Fibroblast of peridontal ligament (primary cell): ENCODE measurements at regions not wholly inside any gene's neighbourhood (a gene's known extent, or its start where the extent isn't known, plus 50 kb on each side); places are given as distances from the start of the nearest gene placed in this dataset.

Experiments
- DNase-seq: peaks from one replicate; pipeline ENCODE4 v3.0.0-alpha.2; 2010; ENCODE audit errors: extremely low read depth

DNA sequence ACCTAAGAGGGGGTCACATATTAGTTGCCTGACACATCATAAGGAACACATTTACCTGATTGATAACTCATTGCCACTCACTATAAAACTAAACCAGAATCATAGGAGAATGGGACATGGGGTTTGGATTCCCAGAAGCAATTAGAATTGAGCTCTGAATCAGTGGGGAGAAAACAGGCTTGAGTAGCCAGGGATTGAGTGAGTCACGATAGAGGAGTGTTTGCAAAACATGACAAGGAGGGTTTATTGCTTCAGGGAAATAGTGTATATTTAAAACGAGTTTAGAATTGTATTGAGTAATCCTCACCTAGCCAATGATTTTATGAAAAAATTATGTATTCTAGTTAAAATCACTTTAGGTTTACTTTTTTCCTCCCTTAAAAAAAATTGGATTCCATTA, 101.1 kb upstream of the THRB start:
- DNase-seq, result no peak

DNA sequence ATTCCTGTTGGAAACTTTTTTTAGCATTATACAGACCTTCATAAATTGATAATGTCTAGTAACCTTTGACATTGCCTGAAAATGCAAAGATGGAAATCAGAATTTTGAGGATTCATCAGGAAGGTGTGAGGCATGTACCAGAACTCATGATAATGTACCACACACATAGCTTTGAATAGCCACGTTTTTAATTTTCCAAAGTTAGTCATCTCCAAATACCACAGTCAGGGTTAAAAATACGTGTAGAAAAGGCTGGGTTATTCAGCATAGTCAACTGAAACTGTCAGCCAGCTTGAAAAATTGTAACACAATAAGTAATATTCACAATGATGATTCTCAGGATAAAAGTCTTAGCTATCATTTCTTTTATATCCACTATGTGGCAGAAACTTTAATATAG, 102.0 kb upstream of the THRB start:
- no peak for DNase-seq

DNA sequence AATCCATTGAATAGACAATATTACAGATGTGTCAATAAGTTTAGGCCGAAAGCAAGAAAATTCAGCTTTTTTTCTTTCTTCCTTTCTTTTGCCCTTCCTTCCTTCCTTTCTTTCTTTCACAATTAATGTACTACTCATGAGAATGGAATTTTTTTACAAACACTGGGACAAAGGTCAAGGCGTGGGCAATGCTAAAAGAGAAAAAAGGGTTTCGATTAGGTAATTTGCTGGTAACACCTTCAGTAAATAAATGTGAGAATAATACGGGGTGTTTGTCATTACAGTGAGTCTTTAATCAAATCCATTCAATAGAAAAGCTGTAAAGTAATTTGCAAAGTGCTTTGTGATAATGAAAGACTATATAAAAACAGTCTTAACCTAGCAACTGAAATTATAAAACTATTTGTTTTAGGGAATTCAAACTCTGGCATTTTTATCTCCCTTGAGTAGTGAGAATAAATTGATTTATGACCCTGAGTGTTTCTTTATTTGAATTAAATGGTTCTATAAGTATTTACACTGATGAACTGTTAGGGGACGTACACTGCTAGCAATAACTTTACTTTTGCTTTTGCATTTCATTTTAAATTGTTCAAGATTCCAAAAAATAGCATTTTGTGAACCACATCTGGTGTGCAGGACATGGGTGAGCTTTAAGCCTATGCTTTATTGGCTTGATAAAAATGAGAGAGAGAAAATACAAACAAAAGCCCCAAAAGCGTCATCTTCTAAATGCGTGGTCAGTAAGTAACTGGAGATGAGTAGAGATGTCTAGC, 104.2 kb upstream of the THRB start:
- peak; percentile 1 for DNase-seq

DNA sequence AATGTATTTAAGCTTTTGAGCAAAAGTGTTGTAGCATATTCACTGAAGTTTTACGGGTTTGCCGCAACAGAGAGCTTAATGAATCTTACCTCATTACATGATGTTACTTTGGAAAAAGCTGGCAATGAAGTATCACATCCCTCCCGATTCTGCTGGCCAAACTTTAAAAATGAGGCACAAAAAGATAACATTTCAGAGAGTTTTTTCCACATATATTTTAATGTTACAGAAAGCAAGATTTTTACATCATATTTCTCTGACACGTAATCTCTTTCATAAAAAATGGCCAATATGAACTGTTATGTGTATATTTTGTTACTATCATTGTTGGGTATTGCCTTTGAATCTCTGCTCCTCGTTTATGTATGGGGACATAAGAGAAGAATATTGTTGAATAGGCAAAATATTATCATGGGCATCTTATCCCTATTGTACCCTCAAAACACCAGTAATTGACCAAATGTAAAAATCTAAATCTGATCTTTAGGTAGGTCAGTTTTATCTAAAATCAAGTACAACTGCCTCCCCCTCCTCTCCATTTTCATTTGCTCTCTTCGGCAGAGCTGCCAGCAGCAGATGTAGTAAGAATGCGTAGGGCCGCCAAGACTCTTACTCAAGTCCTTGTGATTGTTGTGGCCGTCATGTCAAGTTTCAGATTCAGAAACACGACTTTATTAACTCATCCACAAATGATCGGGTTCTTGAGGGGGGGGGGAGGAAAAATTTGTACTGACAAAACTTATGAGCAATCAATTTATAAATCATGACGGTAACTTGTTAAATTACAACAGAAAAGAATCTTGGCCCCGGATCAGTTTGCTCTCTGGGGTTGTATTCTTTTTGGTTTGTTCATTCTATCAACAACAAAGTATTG, 106.7 kb upstream of the THRB start:
- no peak for DNase-seq

DNA sequence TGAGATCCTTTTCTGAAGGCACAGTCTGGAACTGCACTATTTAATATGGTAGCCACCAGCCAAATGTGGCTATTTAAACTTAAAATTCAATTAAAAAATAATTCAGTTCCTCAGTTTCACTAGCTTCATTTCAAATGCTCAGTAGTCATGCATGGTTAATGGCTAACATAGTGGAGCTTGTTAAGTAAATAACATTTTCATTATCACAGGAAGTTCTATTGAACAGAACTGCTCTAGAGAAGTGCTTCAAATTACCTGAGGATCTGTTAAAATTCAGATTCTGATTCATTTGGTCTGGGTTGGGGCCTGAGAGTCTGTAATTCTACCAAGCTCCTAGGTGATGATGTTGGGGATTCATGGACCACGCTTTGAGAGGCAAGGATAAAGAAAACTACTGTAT, 109.6 kb upstream of the THRB start:
- no peak for DNase-seq

DNA sequence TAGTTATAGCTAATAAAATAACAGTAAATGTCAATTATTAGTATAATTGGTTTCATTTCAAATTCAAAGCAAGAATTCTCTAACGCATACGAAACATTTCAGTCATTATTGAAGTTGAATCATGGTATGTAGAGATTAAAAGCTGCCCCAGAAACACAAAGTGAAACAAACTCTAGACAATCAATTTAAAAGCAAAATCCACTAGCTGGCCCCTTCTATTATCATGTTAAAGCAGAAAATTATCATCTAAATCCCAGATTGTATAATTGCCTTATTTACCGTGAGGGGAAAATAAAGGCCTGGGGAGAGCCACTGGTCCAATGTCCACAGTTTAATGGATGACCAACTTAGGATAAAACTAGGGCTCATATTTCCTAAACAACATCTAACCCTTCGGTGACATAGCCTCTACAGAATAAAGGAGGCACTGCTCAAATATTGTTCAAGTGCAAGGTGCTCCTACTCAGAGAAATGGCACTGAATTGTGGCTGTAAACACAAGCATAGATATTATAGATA, 110.9 kb upstream of the THRB start:
- DNase-seq, result no peak

DNA sequence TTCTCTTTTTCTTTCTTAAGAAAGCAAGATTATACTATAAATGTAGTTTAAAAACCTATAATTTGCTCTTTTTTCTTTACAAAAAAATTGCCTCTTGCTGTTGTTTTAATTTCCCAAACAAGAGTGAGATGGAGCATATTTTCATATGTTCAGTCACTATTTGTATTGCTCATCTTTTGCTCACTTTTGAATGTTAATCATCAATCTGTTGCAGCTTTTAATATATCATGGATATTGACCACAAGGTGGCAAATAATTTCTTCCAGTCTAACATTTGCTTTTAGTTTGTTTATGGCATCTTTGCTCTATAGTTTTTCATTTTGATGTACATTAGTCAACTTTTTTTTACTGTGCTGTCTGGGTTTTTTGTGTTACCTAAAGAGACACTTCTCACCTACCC, 112.6 kb upstream of the THRB start:
- no peak for DNase-seq

DNA sequence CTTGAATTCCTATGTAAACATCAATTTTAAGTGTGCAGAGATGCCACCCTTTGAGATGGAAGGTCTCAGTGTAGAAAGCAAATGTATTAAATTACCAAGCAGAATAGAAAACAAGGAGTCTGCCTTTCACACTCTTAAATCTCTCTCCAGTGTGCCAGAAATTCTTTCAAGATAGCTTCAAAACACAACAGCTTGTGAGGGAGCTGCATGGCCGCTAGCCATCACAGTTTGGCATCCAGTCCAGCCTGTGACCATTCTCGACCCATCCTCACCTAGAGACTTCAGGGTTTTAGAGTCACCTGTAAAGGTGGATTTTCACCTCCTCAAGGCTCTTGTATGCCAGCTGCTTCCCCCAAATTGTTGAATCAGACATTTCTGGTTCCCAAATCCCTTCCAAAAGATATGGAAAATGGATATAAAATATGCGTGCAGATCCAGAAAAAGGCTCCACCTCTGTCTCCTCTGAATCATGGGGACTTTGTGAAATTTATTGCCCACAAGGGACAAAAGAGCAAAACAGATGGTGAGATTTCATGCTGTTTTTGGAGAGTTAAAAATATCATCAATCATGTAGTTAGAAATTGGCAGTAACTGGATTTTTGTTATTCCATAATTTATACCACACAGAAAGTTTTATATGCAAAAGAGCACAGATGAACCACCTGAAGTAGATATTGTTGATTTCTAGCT, 114.2 kb upstream of the THRB start:
- DNase-seq, result no peak

DNA sequence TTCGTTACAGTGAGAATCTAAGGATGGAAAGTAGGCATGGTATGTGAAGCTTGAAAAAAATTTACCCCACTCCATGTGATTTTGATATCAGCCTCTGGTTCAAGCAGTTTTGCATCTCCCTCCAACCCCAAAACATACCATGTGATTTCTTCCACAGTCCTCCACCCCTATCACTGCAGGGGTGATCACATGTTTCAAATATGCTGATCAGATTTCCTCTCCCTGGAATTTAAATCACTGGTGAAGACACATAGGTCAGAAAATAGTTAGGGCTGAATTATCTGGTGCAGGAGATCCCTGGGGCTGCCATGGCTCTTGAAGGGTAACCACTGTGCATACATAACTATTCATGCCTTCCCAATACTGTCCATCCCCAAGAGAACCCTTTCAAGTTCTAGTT, 119.7 kb upstream of the THRB start:
- no peak for DNase-seq

DNA sequence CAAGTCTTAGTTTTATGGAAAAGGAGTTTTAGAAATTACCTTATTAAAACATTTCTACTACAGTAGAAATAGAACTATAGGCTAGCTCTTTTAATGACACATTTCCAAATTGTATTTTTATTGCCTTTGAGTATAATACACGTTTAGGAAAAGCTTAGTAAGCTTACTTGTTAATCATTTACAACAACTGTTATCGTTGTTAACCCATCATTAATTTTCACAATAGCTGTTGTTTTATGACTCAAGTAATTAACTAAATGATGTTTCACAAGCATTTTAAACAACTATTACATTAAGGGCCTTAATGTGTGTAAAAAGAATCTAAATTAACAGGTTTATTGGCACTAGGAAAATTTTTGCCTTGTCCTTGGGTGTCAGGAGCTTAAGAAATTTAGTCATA, 120.5 kb upstream of the THRB start:
- DNase-seq, result no peak

DNA sequence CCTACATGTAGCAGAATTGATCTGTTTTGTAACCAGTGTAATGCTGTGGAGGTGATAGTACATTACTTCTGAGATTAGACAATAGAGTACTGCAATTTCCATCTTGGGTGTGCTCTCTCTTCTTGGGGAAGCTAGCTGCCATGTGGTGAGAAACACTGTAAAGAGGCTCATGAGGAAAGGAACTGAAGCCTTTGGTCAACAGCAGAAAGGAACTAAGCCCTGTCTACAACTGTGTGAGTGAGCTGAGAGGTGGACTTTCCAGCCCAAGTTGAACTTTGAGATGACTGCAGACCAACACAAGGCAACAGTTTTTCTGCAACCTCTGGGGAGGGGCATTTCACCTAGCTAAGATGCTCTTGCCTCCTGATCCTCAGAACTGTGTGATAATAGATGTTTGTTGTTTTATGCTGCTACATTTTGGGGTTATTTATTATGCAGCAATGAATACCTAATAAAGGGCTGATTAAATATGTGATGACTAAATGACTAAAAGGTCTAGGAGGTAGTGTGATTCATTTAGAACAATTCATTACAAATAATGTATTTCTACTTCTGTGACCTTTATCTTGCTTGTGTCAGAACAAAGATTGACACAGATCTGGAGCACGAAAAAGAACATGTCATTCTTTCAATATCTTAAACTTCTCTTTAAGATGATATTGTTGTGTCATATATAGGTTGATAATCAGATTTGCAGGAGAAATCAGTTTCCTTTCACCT, 121.6 kb upstream of the THRB start:
- no peak for DNase-seq

DNA sequence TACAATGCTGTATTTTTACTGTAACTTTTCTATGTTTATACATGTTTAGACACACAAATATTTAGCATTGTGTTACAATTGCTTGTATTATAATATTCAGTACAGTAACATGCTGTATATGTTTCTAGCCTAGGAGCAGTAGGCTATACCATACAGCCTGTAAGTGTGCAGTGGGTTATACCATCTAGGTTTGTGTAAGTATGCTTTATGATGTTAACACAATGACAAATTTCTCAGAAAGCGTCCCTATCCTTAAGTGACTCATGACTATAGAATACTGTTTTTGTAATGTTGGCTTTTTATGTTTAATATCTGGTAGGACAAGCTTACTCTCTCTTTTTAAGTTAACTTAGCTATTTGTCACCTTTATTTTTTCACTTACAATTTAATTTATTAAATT, 127.5 kb upstream of the THRB start:
- DNase-seq, result no peak

DNA sequence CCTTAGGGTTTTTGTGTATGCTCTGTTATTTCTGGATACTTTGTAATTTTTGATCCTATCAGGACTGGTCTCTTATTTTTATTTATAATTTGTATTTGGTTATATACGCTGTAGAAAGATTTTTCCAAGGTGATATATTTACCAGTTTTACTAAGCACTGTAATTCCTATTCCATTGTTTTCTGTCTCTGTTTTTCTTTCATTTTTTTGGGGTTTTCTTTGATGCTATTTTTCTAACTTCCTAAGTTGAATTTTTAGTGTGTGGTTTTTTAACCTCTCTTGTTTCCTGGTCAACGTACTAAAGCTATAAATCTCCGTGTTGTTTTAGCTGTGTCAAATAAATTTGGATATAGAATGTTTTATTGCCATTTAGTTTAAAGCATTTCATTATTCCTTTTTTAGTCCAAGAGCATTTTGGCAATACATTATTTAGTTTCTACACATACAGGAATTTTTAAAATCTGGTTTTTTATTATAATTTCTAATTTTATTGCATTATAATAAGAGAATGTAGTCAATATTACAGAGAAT, 128.1 kb upstream of the THRB start:
- DNase-seq, result no peak

DNA sequence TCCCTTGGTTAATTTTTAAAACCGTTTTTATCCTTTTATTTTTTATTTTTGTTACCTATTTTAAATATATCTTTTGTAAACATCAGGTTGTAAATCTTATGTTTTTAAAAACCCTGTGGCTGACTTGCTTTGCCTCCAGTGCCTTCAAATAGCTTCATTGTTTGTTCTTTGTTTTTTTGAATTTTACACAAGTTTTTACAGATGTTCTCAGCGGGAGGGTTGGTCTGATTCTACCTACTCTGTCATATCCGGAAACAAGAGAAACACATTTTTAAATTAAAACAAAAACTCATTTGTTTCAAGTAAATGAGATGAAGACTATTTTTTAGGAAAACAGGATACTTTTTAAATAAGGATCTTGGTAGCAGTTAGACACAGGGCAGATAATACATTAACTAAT, 129.0 kb upstream of the THRB start:
- no peak for DNase-seq

DNA sequence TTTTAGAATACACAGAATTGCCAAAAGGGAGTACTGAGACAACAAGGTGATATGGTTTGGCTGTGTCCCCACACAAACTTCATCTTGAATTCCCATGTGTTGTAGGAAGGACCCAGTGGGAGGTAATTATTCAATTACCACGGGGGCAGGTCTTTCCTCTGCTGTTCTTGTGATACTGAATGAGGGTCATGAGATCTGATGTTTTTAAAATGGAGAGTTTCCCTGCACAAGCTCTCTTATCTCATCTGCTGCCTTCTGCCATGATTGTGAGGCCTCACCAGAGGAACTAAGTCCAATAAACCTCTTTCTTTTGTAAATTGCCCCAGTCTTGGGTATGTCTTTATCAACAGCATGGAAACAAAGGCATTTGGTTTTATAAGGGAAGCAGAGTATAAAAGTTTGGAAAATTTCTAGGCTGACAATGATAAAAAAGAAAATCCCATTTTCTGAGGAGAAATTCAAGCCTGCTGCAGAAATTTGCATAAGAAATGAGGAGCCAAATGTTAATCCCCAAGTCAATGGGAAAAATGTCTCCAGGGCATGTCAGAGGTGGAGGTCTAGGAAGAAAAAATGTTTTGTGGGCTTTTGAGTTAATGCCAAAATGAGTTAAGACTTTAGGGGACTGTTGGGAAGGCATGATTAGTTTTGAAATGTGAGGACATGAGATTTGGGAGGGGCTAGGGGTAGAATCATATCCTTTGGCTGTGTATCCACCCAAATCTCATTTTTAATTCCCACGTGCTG, 130.5 kb upstream of the THRB start:
- no peak for DNase-seq

DNA sequence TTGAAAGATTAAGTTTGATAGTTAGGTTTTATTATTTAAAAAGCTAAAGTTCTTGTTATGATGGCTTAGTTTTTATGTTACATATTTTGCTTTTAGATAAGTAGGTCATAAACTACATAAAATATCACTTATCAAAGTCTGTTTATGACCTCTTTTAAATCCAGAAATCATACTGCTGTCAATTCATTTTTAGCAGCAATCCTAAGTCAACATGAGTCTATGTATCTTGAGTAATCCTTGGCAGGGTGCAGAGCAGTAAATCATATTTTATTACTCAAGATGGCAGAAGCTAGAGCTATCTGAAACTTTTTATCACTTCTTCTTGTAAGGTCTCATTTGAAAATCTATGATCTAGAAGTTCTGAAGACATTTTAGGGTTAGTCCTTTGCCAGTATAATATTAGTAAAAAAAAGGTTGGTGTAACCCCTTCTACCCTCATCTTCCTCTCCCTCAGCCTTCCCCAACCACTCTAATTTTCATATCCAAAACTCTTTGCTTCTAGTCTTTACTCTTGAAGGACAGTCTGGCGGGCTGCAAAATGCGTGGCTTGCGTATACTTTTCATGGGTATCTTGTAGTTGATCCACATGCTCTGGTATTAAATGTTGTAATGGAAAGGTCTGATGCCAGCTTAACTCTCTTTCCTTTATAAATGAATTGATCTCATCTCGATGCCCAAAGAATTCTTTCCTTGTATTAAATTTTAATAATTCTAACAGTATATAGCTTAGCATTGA, 134.0 kb upstream of the THRB start:
- DNase-seq, result no peak

DNA sequence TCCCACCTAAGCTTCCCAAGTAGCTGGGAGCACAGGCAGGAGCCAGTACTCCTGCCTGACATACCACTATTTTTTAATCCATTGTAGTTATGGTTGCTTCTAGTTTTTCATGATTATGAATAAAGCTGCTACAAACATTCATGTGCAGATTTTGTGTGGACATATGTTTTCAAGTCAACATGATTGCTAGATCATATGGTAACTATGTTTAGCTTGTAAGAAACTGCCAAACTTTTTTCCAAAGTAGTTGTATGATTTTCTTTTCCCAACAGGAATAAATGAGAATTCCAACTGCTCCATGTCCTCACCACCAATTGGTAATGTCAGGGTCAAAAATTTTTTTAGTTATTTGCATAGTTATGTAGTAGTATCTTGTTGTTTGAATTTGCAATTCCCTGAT, 136.8 kb upstream of the THRB start:
- no peak for DNase-seq

DNA sequence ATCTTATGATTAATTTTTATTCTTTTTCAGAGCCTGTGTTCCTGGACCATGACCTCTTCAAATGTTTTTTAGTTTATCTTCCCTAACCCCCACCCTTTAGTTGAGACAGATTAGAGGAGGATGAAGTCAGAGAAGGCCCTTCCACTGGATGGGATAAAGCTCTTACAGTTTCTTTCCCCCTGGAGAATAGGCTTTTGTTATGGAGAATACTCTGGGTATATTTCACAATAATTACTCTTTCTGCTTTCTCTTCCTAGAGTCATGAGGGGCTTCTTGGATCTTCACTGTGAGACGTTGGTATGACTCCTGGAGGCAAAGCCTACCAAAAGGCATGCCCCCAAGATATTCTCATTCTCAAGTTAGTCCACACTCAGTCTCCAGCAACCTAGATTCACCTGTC, 144.4 kb upstream of the THRB start:
- no peak for DNase-seq

DNA sequence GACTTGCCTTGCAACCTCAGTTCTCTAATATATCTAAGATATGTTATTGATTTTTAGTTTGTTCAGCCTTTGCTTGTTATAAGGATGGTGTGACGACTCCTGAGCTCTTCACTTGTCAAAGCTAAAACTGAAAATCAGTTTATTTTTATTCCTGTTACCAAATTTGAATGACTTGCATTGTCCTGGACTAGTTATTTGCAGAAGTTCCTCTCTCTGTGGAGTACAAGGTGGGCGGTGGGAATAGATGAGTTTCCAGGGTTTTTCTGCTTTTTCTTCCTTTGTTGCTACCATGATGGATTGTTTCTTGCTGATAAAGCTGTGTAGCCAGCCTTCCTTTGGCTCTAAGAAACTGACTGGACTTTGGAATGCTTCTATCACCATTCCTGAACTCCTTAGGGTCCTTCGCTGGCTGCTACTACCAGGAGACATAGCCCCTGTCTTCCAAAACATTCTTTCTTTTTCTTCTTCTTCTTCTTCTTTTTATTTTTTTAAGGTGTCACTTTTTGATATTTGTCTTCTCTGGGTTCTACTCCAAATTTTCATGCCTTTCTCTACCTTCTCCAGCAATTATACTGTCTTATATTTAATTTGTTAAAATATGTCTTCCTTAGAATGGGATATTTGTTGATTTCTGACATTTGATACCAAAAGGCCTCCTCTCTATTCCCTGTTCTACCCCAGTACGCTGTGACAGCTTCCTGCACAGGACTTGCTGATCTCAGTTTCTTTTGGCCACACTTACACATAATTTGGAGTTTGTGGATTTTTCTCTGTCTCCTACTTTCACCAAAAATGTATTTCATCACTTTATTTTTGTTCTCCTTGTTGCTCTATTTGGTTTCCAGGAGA, 145.1 kb upstream of the THRB start:
- no peak for DNase-seq
